ENCODE measurements at regions not wholly inside any gene's neighbourhood (a gene's known extent, or its start where the extent isn't known, plus 50 kb on each side); places are given as distances from the start of the nearest gene placed in this dataset.
A peak's percentile ranks its signal among the peaks of the same experiment; 100 is the strongest.

DNA sequence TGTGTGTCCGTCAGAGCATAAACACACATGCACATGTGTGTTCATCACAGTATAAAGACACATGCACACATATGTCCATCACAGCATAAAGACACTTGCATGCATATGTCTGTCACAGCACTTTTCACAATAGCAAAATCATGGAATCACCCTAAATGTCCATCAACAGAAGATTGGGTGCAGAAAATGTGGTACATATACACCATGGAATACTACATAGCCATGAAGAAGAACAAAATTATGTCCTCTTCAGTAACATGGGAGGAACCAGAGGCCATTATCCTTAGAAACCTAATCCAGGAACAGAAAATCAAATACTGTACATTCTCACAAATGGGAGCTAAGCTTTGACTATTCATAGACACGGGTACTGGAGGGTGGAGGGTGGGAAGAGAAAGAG lies 732.2 kb downstream of the GALR1 start:
- no peak for DNase-seq

- no peak for DNase-seq
Observed at GRCh38 chr18:77983270-77983669, 733.6 kb downstream of the GALR1 start.

- peak in 5 of 58 donors; percentile 1 to 32 (median 4) for DNase-seq
Observed at GRCh38 chr18:77984178-77984577, 734.5 kb downstream of the GALR1 start.

DNA sequence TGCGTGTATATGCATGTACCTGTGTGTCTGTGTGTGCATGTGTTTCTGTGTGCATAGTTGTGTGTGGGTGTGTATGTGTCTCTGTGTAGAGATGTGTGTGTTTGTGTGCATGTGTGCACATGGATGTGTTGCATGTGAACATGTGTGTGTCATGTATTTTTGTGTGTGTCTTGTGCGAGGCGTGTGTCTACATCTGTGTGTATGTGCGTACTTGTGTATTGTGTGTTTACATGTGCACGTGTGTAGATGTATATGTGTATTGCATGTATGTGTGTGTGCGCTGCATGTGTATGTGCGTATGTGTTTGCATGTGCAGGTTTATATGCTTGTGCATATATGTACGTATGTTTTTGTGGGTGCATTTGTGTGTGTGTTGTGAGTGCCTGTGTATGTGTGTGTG lies 735.2 kb downstream of the GALR1 start:
- DNase-seq, result no peak

- DNase-seq, result no peak
Observed at GRCh38 chr18:77985526-77986281, 736.1 kb downstream of the GALR1 start.

DNA sequence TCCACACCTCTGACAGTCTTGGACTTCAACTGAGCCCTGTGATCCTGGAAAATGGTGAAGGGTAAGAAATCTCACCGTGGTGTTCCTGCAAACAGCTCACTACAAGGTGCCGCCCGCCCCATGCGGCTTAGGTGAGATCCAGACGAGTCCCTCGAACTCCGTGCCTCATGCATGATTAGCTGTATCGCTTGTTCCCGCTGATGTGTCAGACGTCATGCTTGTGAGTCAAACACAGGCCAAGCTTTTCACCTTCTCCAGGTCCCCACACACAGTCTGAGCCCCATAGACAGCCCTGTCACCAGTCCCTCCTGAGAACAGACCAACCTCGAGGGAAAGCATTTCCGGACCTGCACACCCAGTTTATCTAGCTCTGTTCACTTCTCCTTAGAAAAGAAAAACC lies 740.5 kb downstream of the GALR1 start:
- no peak for DNase-seq

- no peak for DNase-seq
Observed at GRCh38 chr18:77990901-77991300, 741.3 kb downstream of the GALR1 start.

GRCh38 chr18:77992057-77992456 lies 742.4 kb downstream of the GALR1 start:
- no peak for DNase-seq

DNA sequence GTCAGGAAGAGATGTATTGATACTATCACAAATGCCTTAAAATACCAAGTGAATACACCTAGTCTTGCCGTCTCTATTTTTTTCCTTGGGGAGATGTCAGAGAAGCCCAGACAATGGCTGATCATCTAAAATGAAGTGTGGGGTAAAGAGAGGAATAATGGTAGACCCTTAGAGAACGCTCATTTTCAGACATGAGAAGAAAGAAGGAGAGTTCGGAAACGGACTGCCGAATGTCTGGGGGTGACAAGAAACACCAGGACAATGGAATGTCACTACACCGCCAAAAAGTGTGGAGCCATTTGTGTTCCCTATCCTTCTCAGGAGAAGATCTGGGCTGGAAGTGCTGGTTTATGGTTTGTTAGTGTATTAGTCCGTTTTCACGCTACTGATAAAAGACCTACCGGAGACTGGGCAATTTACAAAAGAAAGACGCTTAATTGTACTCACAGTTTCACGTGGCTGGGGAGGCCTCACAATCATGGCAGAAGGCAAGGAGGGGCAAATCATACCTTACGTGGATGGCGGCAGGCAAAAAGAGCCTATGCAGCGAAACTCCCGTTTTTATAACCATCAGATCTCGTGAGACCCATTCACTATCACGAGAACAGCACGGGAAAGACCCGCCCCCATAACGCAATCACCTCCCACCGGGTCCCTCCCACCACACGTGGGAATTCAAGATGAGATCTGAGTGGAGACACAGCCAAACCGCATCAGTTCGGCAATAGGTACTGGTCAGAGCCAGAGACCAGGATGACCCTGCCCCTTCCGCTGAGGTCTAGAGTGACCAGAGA lies 743.7 kb downstream of the GALR1 start:
- no peak for DNase-seq

- DNase-seq, result no peak
Observed at GRCh38 chr18:77995593-77995992, 745.9 kb downstream of the GALR1 start.

GRCh38 chr18:77996737-77997136 lies 747.1 kb downstream of the GALR1 start:
- DNase-seq, result no peak

GRCh38 chr18:78001811-78002210 lies 752.2 kb downstream of the GALR1 start:
- no peak for DNase-seq

GRCh38 chr18:78006006-78006773 lies 756.5 kb downstream of the GALR1 start:
- no peak for DNase-seq

DNA sequence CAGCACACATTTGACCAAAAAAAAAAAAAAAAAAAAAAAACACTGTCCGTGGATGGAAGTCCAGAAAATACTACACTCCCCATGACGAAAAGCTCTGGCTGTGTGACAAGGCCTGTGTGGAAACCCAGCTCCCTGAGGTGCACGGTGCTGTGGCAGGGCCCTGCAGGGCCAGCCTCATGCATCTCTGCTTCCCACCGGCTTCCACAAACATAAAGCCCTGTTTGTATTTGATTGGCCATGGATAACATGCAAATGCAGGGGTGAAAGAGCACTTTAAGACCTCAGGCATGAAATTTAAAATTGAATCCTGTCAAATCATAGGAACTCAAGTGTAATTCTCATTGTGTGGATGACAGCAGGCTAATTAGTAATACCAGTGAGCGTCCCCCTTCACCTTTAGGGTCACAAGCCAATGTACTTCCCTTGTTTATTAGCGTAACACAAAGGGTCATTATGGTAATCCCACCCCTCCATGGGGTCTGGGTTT lies 757.2 kb downstream of the GALR1 start:
- DNase-seq, result no peak

GRCh38 chr18:78010363-78010762 lies 760.7 kb downstream of the GALR1 start:
- DNase-seq, result no peak

DNA sequence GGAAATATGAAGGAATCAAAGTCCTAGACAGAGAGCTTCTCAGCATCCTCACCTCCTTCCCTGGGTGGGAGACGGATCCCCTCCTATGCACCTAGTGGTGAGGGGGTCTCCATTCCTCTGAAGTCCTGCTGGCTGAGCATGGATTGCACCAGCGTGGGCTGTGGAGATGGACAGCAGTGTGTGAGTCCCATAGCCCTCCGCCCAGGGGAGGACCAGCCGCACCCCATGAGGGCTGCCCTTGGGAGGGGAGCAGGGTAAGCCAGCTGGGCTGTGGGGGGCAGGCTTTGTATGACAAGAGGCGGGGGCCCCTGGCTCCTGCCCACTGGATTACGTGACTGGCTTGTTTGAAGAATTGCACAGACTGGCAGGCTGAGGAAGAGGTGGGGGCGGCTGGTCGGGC lies 768.2 kb downstream of the GALR1 start:
- DNase-seq, result no peak

GRCh38 chr18:78021196-78021595 lies 771.5 kb downstream of the GALR1 start:
- no peak for DNase-seq

DNA sequence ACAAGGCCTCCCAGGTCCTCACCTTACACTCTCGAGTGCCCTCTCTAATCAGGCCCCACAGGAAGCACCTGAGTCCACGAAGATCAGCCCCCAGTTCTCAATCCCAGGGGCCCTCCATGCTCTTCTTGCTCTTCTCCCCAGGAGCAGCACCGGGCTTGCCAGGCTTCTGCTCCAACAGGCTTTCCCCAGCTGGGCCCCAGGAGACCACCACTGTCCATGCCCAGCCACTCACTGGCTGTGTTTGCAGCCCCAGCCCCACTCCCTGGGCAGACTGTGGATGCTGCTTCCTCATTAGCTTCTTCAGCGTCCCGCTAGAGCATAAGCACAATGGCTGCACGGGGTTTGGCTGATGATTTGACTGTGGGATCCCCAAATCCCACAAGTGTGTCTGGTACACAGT lies 781.9 kb downstream of the GALR1 start:
- DNase-seq, result no peak

DNA sequence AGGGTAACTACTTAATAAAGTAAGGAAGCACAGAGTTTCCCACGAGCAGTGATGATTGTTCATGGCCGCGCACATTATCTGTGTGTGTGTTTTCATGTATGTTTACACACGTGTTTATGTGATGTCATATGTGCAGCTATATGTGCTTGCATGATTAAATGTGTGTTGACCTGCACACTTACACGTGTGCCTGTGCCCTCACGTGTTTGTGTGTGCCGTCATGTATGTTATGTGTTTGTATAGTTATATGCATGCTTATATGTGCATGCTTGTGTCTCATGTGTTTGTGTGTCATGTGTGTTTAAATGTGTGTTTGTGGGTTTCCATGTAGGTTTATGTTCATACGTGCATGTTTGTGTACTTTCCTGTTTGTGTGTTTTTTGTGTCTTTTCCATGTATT lies 782.3 kb downstream of the GALR1 start:
- no peak for DNase-seq

DNA sequence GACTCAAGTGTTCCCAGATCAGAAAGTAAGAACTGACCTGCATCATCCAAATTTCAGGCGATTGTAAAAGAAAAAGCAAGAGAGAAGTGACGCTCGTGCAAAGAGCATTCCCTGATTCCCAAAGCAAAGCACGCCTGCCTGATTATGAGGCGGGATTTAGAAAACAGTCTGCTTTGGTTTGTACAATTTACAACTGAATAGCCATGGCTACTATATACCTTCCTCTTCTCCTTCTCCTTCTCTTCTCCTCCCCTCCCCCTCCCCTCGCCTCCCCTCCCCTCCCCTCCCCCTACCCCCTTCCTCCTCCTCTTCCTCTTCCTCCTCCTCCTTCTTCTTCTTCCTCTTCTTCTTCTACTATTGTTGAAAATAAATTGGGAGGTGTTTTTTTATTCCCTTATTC lies 782.9 kb downstream of the GALR1 start:
- DNase-seq, result no peak

DNA sequence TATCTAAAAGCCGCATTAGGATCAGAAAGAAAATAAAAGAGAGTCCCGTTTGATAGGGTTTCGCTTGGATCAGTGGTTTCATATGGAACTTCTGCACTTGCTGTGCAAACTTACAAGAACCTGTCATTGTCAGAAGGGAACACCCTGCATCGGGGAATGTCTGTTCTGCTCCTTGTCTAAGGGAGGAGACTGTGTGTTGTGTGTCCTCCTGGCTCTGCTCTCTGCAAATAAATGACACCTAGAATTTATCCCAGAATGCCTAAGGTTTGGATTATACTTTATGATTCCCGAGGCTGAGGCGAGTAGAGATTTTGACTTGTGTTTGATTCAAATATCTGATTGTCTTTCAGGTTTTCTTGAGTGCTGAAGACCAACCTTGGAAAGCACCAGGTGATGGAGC lies 785.1 kb downstream of the GALR1 start:
- DNase-seq, result no peak

- no peak for DNase-seq
Observed at GRCh38 chr18:78041218-78041617, 791.6 kb downstream of the GALR1 start.
